GM13976 (cell line): ENCODE measurements at regions not wholly inside any gene's neighbourhood (a gene's known extent, or its start where the extent isn't known, plus 50 kb on each side); places are given as distances from the start of the nearest gene placed in this dataset.

Experiments used
- DNase-seq: peaks from one replicate; pipeline ENCODE4 v3.0.0; 2012; ENCODE audit warnings: low spot score
- in situ Hi-C: fragments of 300-500 bp; cut with MboI; formaldehyde crosslinking; loops from one replicate; pipeline ENCODE4 v1.12.0; 2022; ENCODE audit warnings: low sequenced_read_pairs, mixed read lengths, inconsistent platforms; ENCODE audit not compliant: unreplicated experiment
- TF ChIP-seq, protein P1 (sequence below): IDR thresholded peaks from 2 replicates; pipeline ENCODE4 v1.5.1; 2012; ENCODE audit warnings: borderline replicate concordance, mild to moderate bottlenecking; ENCODE audit not compliant: insufficient read depth; ENCODE audit errors: extremely low read depth, missing control alignments, control extremely low read depth

DNA sequence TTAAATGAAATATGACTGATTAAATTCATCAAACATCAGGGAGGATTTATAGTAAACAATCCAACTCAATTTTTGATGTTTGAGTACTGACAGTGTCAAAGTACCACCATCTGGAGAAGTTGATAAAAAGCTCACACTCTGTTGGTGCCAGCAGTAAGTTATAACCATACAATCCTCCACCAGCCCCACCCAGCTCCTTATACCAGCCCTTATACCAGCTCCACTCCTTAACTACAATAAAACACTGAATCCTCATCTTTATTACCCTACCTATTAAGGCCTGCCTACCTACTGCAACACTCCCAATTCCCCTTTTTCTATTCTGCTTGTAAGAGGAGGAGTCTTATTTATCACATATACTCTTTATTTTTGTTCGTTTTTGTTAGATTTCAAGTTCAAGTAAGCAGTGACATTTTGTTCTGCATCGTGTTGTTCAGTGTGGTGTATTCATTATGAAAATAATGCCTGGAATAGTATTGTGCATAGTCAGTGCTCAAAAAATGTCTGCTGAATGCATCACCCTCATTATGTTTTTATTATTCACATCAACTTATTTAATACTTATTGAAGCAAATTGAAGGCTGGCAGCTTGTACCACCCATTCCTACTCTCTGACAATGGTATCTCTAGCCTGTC, 954.7 kb upstream of the ADGRB3 start:
- no peak for DNase-seq
- TF ChIP-seq, protein P1, sequence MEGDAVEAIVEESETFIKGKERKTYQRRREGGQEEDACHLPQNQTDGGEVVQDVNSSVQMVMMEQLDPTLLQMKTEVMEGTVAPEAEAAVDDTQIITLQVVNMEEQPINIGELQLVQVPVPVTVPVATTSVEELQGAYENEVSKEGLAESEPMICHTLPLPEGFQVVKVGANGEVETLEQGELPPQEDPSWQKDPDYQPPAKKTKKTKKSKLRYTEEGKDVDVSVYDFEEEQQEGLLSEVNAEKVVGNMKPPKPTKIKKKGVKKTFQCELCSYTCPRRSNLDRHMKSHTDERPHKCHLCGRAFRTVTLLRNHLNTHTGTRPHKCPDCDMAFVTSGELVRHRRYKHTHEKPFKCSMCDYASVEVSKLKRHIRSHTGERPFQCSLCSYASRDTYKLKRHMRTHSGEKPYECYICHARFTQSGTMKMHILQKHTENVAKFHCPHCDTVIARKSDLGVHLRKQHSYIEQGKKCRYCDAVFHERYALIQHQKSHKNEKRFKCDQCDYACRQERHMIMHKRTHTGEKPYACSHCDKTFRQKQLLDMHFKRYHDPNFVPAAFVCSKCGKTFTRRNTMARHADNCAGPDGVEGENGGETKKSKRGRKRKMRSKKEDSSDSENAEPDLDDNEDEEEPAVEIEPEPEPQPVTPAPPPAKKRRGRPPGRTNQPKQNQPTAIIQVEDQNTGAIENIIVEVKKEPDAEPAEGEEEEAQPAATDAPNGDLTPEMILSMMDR, result no peak
- in situ Hi-C loops, result no loop called here

DNA sequence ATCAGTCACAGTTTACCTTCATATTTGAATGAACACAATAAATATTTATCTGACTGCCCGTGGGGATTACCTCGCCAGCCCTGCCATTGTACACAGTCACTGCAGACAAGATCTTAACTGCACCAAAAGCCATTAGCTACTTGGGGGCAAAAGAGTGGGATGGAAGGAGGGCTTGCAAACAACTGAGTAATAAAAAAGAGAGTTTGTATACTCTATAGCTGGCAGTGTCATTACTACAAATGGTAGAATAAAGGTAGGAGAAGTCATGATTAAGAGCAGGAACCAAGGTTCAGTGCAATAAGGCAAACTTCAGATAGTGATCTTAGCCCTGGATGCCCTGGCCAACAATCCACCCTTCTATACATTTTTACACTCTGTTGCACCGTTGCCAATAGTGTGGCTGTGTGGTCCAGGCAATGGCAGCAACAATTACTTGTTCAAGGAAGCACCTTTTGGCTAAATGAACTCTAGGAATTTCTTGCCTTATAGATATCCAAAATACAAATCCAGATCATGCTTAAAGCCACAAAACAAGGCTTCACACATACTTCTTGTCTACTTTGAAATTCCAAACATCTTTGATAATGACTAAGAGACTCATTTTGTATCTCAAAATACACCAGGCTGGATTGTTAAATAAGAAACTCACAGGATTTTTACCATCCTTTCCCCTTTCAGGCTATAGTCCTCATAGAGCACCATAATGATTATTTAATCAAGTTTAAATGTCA, 955.4 kb upstream of the ADGRB3 start:
- TF ChIP-seq, protein P1, result no peak
- in situ Hi-C loops, result no loop called here
- no peak for DNase-seq

DNA sequence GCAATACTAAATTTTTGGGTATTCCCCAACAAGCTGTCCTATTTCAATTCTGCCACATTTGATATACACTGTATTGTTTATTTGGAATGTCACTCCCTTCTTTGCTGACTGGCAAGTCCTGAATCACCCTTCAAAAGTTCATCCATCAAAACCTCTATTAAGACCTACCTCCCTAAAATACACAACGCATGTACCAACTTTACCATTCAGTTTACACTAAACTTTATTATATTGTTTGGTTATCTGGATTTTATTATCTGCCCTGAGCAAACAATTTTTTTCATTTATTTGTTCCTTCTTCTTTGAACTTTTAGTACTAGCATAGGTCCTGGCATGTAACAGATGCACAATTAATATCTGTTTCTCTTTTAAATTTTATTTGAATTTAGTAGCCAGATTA, 958.2 kb upstream of the ADGRB3 start:
- in situ Hi-C loops, result no loop called here
- DNase-seq, result no peak
- TF ChIP-seq, protein P1, result no peak

DNA sequence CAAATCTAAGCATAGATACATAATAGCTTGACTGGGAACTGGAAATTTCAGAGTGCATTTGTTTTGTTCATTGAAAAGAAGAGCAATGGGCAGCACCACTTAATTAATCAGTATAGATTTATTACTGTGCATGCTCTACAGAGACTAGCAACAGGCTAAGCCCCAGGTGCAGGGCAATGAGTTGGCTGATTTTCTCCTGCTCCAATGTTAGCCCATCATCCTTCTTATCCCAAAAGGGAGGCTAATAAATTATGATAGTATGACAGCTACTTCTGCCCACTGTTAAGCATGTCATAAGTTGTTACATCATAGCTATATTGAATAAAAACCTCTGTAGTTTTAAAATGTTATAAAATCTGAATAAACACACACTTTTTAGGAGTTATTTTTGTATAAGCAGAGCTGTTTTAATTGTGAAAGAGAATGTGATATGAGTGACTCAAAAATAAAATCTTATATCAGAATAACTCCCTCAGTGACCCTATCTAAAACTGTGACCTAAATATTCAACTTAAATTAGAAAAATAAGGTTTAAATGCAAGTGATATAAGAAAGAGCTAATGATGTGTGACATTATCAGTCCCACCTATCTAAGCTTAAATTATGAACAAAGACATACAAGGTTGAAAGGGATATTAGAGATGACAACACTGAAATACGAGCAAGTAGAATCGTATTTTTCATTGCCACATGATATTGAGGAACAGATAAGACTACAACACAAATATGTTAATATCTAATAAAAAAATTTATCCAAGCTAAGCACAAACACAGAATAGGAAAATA, 967.3 kb upstream of the ADGRB3 start:
- TF ChIP-seq, protein P1, result no peak
- no peak for DNase-seq
- in situ Hi-C loops, result no loop called here

DNA sequence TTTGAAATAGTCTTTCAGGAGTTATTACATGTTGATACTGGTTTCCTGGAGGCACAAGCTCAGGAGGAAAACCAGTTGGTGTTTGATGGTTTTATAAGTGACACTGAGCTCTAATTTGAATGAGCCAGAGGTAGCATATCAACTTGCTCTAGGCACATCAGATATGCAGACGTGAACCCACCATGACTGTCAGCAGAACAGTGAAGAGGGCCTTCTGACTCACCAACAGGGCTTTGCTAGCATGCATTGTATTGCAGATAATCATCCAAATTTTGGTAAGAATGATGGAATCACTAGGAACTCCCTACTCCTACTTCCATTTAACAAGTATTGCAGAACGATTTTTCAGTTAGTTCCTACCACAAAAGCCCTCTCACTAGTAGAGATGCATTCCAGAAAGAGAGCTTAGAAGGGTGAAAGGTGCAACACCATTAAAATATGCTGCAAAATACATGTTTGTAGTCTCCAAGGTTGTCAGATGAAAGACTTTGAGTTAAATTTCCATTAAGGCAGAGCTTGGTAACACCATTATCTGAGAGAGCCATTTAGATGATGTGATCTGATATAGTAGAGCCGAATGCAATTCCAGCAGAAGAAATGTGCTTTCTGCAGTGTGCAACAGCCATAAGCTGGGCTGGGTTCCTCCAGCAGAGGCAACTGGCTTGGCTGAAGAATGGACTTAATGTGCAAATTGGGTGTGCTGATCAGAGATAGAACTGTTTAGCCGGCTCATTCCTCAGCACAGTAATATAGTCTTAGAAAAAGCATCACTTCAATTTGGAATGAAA, 968.7 kb upstream of the ADGRB3 start:
- TF ChIP-seq, protein P1, result no peak
- in situ Hi-C loops, result no loop called here
- no peak for DNase-seq

DNA sequence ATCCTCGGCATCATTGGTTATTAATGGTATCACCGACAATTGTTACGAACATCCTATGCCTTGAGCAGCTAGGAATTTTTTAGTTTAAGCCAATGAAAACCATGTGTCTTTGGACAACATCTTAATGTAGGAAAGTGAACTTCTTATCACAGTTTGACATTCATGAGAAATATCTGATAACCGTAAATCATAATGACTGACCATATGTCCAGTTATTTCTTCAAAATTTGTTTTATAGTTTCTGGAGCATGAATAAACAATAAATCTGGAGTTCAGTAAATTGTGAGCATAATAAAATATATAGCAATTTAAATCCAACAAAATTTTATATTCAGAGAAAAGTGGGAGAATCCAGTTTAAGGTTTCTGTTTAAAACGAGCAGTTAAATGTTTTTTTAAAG, 970.1 kb upstream of the ADGRB3 start:
- DNase-seq, result no peak
- in situ Hi-C loops, result no loop called here
- TF ChIP-seq, protein P1, result no peak
